ENCODE measurements at regions not wholly inside any gene's neighbourhood (a gene's known extent, or its start where the extent isn't known, plus 50 kb on each side); places are given as distances from the start of the nearest gene placed in this dataset.

GRCh38 chr1:53408755-53409129 is 50.5 kb upstream of the DMRTB1 start:
- DNase-seq (ENCODE audit: extremely low read depth in 1 of 4, low spot score in 3 of 4) = no peak
- BruUV-seq (replicated peaks) = no TSS peak
- no peaks in the 10 kb centered on the region for H3K36me3 ChIP-seq (ENCODE audit: control insufficient read depth, insufficient read depth, low read length)
- H3K27me3 ChIP-seq (ENCODE audit: control insufficient read depth in 2 of 2, insufficient read depth in 2 of 2, low read length in 2 of 2) = peaks cover 64 to 78% of the 10 kb centered on the region in 2 experiments
- no peak overlapping the region for H3K9ac ChIP-seq (ENCODE audit: insufficient read depth in 1 of 2, low read depth in 2 of 2, low read length in 2 of 2)
- CTCF ChIA-PET (ENCODE audit: low intra/inter-chr PET ratio) = no interaction called here
- no peak overlapping the region for H2AFZ ChIP-seq (ENCODE audit: low read depth, low read length)
- H3K4me3 ChIP-seq = no peak overlapping the region
- POLR2A ChIA-PET = interaction anchor here (0.6 to 0.9 kb wide), 2 partner anchors 28 to 307 kb away, joined by 3 to 4 read pairs; no protein-coding TSS in a partner anchor
- no peak overlapping the region for H3K4me2 ChIP-seq (ENCODE audit: insufficient read depth, low read length)
- H4K20me1 ChIP-seq (replicated peaks; ENCODE audit: control insufficient read depth, insufficient read depth, low read length) = peaks cover 8% of the 10 kb centered on the region
- H3K4me1 ChIP-seq (replicated peaks in 1 of 2; ENCODE audit: control insufficient read depth in 2 of 2, insufficient read depth in 2 of 2, low read length in 2 of 2) = no peaks in the 10 kb centered on the region
- WGBS (ENCODE audit: insufficient coverage, low coverage, missing lambda C conversion rate) = 0% methylated on average over 7 of the region's 7 CpGs
- no peak for FAIRE-seq
- ATAC-seq = no peak
- TF ChIP-seq ZNF780A (CRISPR knock-in tag; IDR thresholded peaks at IDR 0.05) (no peak), COPS2 (conservative IDR thresholded peaks at IDR 0.05) (no peak), ZBTB2 (IDR thresholded peaks at IDR 0.05) (no peak), SLC30A9 (CRISPR knock-in tag; IDR thresholded peaks at IDR 0.05) (no peak), MEF2D (tag; conservative IDR thresholded peaks at IDR 0.05; ENCODE audit: low read depth) (no peak), PHF20 (IDR thresholded peaks at IDR 0.05; ENCODE audit: partially characterized antibody) (no peak), SMARCA4 (IDR thresholded peaks at IDR 0.05) (no peak), SMAD1 (IDR thresholded peaks at IDR 0.05; ENCODE audit: low read depth, low read length, partially characterized antibody) (no peak), ZNF76 (CRISPR knock-in tag; IDR thresholded peaks at IDR 0.05; ENCODE audit: borderline replicate concordance) (no peak), ZNF239 (CRISPR knock-in tag; IDR thresholded peaks at IDR 0.05) (no peak), ZFP1 (CRISPR knock-in tag; IDR thresholded peaks at IDR 0.05) (no peak), RBM22 (IDR thresholded peaks at IDR 0.05; ENCODE audit: low read depth, low read length, poor library complexity, severe bottlenecking) (no peak), ZKSCAN3 (CRISPR knock-in tag; IDR thresholded peaks at IDR 0.05) (no peak), POLR2AphosphoS2 (IDR thresholded peaks at IDR 0.05; ENCODE audit: low read length) (no peak), MAFG (tag; conservative IDR thresholded peaks at IDR 0.05) (no peak), POLR3A (IDR thresholded peaks at IDR 0.05; ENCODE audit: borderline replicate concordance, extremely low read depth, insufficient read depth, insufficient read length) (no peak), KLF16 (IDR thresholded peaks at IDR 0.05) (no peak)
- no peaks in the 10 kb centered on the region for H3K79me2 ChIP-seq (ENCODE audit: control insufficient read depth, insufficient read depth, low read length)
- intact Hi-C loops (cut with micrococcal nuclease) = no loop called here
- H3K9me1 ChIP-seq (ENCODE audit: control insufficient read depth, insufficient read depth, low read length) = no peaks in the 10 kb centered on the region
- no peak overlapping the region for H3K27ac ChIP-seq (ENCODE audit: extremely low read depth, low read depth, low read length)
- H3K9me3 ChIP-seq (replicated peaks; ENCODE audit: control insufficient read depth, insufficient read depth, low read depth, low read length) = no peaks in the 10 kb centered on the region
- in situ Hi-C loops (cut with MboI) = no loop called here
